ENCODE measurements at regions not wholly inside any gene's neighbourhood (a gene's known extent, or its start where the extent isn't known, plus 50 kb on each side); places are given as distances from the start of the nearest gene placed in this dataset.

DNA sequence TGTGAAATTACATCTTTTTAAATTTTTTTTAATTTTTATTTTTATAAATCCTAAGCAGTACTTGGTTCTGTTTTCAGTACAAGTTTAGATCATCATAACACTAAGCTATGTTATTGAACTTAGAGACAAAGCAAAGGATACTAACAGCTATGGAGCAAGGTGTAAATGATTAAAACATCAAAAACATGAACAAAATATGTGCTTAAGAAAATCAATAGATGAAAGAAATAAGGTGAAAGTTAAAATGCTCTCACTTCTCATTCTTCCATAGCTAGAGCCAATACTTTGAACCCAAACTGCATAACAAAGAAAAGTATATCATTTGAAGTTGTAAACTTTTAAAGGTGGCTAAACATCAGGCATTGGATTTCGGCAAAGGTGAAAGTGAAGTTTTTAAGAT, 292.3 kb upstream of the PUM3 start:
- TF ChIP-seq EZH2phosphoT487 (IDR thresholded peaks at IDR 0.05; ENCODE audit: borderline replicate concordance) = no peak
- TF ChIP-seq, protein P1, sequence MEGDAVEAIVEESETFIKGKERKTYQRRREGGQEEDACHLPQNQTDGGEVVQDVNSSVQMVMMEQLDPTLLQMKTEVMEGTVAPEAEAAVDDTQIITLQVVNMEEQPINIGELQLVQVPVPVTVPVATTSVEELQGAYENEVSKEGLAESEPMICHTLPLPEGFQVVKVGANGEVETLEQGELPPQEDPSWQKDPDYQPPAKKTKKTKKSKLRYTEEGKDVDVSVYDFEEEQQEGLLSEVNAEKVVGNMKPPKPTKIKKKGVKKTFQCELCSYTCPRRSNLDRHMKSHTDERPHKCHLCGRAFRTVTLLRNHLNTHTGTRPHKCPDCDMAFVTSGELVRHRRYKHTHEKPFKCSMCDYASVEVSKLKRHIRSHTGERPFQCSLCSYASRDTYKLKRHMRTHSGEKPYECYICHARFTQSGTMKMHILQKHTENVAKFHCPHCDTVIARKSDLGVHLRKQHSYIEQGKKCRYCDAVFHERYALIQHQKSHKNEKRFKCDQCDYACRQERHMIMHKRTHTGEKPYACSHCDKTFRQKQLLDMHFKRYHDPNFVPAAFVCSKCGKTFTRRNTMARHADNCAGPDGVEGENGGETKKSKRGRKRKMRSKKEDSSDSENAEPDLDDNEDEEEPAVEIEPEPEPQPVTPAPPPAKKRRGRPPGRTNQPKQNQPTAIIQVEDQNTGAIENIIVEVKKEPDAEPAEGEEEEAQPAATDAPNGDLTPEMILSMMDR (conservative IDR thresholded peaks at IDR 0.05; ENCODE audit: low read length) = no peak

All from Loucy (cell line).